Ascending aorta (tissue), 2 donors: ENCODE measurements at regions not wholly inside any gene's neighbourhood (a gene's known extent, or its start where the extent isn't known, plus 50 kb on each side); places are given as distances from the start of the nearest gene placed in this dataset.
A peak's percentile ranks its signal among the peaks of the same experiment; 100 is the strongest.

ENCODE experiments used
- DNase-seq, 2 donors: peaks; one replicate each; pipeline ENCODE4 v3.0.0-alpha.2; 2019; ENCODE audit warnings: low spot score in 2 of 2
- H3K27ac ChIP-seq, 2 donors: fragments of 200-600 bp; sonication (generic); one replicate each; pipeline ENCODE4 v1.5.1; 2016 to 2017; ENCODE audit warnings: mild to moderate bottlenecking in 1 of 2
- H3K27me3 ChIP-seq: fragments of 200-600 bp; sonication (generic); one replicate; pipeline ENCODE4 v1.5.1; 2017
- H3K36me3 ChIP-seq, 2 donors: fragments of 200-600 bp; sonication (generic); one replicate each; pipeline ENCODE4 v1.5.1; 2016
- H3K4me1 ChIP-seq, 2 donors: fragments of 200-600 bp; sonication (generic); one replicate each; pipeline ENCODE4 v1.5.1; 2016 to 2017; ENCODE audit warnings: mild to moderate bottlenecking in 1 of 2
- H3K4me3 ChIP-seq, 2 donors: fragments of 200-600 bp; sonication (generic); one replicate each; pipeline ENCODE4 v1.5.1; 2016 to 2017; ENCODE audit warnings: mild to moderate bottlenecking in 1 of 2
- H3K9me3 ChIP-seq, 2 donors: fragments of 200-600 bp; sonication (generic); one replicate each; pipeline ENCODE4 v1.5.1; 2016
- intact Hi-C: fragments of 100-400 bp; cut with DNase I; formaldehyde crosslinking; loops from one replicate; pipeline ENCODE4 v1.15.1; 2023
- TF ChIP-seq, protein P1 (sequence below), 3 experiments: fragments of 200-600 bp in 2 of 3; fragments of 450-650 bp in 1 of 3; sonication (generic) in 2 of 3; IDR thresholded peaks; one replicate each; pipeline ENCODE4 v1.5.1; 2016 to 2019; ENCODE audit warnings: antibody characterized with exemption in 3 of 3, mild to moderate bottlenecking in 1 of 3, moderate library complexity in 1 of 3

DNA sequence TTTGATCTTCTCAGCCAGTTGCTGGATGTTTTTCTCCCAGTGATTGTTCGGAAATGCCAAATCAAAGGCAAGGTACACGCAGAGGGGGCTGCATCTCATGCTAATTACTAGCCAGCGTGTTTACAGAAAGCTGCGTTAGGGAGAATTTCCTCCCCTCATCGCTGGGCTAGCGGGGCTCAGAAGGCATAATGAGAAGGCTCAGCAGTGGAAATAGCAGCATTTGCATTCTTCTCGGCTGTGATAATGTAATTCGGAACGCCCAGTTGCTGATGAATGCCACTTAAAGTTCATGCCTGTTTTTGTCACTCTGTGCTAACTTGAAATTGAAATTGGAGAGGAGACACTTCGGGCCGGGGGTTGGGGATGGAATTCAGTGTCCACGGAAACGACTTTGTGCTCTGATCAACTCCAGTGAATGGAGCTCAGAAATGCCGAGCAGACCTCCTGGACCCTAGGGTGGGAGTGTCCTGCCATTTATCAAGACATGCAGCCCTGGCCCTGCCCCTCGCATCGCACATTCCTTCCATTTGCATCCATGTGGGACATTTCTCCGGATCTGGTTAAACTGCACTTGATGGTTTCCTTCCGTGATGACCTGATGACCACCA, 313.4 kb upstream of the C1orf174 start:
- no peak overlapping the region for H3K27ac ChIP-seq
- DNase-seq, result peak in 1 of 2 donors; percentile 22

DNA sequence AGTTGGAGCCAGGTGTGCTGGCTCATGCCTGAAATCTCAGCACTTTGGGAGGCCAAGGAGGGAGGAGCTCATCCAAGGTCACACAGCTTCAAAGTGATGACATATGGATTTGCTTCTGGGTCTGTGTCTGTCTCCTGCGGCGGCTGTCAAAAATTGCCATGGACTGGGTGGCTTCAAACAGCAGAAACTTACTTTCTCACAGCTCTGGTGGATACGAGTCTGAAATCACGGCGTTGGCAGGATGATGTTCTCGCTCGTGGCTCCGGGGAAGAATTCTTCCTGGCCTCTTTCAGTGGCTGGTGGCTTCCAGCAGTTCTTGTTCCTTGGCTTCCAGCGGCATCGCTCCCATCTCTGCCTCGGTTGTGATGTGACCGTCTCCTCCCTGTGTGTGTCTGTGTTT, 314.8 kb upstream of the C1orf174 start:
- H3K27me3 ChIP-seq, result no peaks in the 10 kb centered on the region
- intact Hi-C loops, result no loop called here
- DNase-seq, result peak in 1 of 2 donors; percentile 16
- TF ChIP-seq, protein P1, sequence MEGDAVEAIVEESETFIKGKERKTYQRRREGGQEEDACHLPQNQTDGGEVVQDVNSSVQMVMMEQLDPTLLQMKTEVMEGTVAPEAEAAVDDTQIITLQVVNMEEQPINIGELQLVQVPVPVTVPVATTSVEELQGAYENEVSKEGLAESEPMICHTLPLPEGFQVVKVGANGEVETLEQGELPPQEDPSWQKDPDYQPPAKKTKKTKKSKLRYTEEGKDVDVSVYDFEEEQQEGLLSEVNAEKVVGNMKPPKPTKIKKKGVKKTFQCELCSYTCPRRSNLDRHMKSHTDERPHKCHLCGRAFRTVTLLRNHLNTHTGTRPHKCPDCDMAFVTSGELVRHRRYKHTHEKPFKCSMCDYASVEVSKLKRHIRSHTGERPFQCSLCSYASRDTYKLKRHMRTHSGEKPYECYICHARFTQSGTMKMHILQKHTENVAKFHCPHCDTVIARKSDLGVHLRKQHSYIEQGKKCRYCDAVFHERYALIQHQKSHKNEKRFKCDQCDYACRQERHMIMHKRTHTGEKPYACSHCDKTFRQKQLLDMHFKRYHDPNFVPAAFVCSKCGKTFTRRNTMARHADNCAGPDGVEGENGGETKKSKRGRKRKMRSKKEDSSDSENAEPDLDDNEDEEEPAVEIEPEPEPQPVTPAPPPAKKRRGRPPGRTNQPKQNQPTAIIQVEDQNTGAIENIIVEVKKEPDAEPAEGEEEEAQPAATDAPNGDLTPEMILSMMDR (IDR thresholded peaks at IDR 0.05), result no peak
- no peak overlapping the region for H3K27ac ChIP-seq
- no peaks in the 10 kb centered on the region for H3K4me1 ChIP-seq
- no peaks in the 10 kb centered on the region for H3K36me3 ChIP-seq
- no peak overlapping the region for H3K4me3 ChIP-seq
- no peaks in the 10 kb centered on the region for H3K9me3 ChIP-seq

More for the DNA sequence above, 313.4 kb upstream of the C1orf174 start:
- Histone ChIP-seq H3K4me3 (no peak overlapping the region), H3K9me3 (no peaks in the 10 kb centered on the region), H3K27me3 (no peaks in the 10 kb centered on the region), H3K4me1 (no peaks in the 10 kb centered on the region), H3K36me3 (no peaks in the 10 kb centered on the region)
- intact Hi-C loops, result no loop called here
- TF ChIP-seq, protein P1 (IDR thresholded peaks at IDR 0.05), result no peak

DNA sequence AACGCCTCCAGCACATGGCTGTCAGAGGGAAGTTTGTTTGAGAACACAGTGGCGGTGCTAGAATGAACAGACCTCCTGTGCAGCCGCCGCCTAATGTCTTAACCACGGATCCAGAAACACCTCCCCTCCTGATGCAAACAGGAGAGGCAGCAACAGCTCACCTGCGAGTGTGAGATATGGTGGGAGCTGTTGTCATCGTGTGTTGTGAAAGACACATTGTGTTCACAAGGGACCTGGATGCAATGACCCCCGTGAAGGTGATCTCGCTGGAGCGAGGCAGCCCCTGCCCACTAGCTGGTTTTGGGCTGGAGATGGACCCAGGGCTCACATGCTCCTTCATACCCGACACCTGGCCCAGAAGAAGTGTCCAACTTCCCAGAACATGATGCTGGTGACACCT, 315.3 kb upstream of the C1orf174 start:
- Histone ChIP-seq H3K4me3 (no peak overlapping the region), H3K4me1 (no peaks in the 10 kb centered on the region), H3K9me3 (no peaks in the 10 kb centered on the region), H3K27me3 (no peaks in the 10 kb centered on the region), H3K27ac (no peak overlapping the region), H3K36me3 (no peaks in the 10 kb centered on the region)
- no peak for DNase-seq
- TF ChIP-seq, protein P1 (IDR thresholded peaks at IDR 0.05), result no peak
- intact Hi-C loops, result no loop called here

DNA sequence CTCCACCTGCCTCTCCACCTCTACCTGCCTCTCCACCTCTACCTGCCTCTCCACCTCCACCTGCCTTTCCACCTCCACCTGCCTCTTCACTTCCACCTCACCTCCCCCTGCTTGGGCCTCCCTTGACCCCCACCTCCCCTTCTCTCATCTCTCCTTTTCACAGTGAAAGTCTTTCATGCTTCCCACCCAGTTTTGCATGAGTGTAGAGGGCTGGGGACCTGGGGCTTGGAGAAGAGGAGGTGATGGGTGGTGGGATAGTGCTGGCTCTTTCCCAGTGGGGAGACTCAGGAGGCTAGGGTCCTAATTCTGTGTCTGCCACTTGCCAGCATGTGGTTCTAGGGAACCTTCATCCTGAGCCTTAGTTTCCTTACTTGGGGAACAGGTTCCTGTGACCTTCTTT, 316.2 kb upstream of the C1orf174 start:
- H3K9me3 ChIP-seq, result no peaks in the 10 kb centered on the region
- H3K36me3 ChIP-seq, result no peaks in the 10 kb centered on the region
- H3K4me1 ChIP-seq, result no peaks in the 10 kb centered on the region
- no peak overlapping the region for H3K4me3 ChIP-seq
- intact Hi-C loops, result no loop called here
- TF ChIP-seq, protein P1 (IDR thresholded peaks at IDR 0.05), result no peak
- DNase-seq, result no peak
- H3K27me3 ChIP-seq, result no peaks in the 10 kb centered on the region
- H3K27ac ChIP-seq, result no peak overlapping the region

DNA sequence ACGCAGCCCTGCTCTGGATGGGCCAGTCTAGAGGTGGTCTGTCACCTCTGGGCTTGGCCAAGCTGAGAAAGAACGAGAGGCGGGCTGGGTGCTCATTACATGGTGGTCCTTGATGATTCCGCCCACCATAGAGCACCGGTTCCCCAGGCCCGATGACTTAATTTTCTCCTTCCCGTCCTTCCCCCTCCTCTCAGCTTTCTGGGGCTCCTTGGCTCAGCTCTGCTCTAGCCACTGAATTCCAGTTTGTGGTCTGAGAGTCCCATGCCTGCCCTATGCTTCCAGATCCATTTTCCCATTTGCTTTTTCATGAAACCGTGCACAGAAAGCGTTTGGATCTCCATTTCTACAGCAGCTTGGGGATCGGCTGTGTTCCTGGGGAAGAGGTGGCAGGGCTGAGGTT, 318.5 kb upstream of the C1orf174 start:
- Histone ChIP-seq H3K4me3 (no peak overlapping the region), H3K27me3 (no peaks in the 10 kb centered on the region), H3K4me1 (no peaks in the 10 kb centered on the region), H3K36me3 (no peaks in the 10 kb centered on the region), H3K27ac (no peak overlapping the region), H3K9me3 (no peaks in the 10 kb centered on the region)
- intact Hi-C loops, result no loop called here
- DNase-seq, result no peak
- TF ChIP-seq, protein P1 (IDR thresholded peaks at IDR 0.05), result no peak

DNA sequence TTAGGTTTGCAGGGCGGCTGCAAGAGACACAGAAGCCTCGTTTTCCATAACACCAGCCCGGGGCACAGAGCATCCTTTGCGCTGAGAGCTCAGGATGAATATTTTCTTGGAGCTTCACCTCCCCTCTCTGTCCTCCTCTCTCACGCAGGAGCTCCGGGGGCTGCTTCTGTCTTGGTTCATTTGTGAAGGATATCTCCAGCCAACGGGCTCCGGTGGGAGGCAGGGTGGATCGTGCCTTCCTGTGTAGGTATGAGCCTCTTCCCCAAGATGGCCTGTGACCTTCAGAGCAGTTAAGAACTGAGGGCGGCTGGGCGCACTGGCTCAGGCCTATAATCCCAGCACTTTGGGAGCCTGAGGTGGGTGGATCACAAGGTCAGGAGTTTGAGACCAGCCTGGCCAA, 319.0 kb upstream of the C1orf174 start:
- Histone ChIP-seq H3K9me3 (no peaks in the 10 kb centered on the region), H3K36me3 (no peaks in the 10 kb centered on the region), H3K27me3 (no peaks in the 10 kb centered on the region), H3K27ac (no peak overlapping the region), H3K4me1 (no peaks in the 10 kb centered on the region), H3K4me3 (no peak overlapping the region)
- no peak for DNase-seq
- intact Hi-C loops, result no loop called here
- TF ChIP-seq, protein P1 (IDR thresholded peaks at IDR 0.05), result no peak
